ENCODE measurements at regions not wholly inside any gene's neighbourhood (a gene's known extent, or its start where the extent isn't known, plus 50 kb on each side); places are given as distances from the start of the nearest gene placed in this dataset.

DNA sequence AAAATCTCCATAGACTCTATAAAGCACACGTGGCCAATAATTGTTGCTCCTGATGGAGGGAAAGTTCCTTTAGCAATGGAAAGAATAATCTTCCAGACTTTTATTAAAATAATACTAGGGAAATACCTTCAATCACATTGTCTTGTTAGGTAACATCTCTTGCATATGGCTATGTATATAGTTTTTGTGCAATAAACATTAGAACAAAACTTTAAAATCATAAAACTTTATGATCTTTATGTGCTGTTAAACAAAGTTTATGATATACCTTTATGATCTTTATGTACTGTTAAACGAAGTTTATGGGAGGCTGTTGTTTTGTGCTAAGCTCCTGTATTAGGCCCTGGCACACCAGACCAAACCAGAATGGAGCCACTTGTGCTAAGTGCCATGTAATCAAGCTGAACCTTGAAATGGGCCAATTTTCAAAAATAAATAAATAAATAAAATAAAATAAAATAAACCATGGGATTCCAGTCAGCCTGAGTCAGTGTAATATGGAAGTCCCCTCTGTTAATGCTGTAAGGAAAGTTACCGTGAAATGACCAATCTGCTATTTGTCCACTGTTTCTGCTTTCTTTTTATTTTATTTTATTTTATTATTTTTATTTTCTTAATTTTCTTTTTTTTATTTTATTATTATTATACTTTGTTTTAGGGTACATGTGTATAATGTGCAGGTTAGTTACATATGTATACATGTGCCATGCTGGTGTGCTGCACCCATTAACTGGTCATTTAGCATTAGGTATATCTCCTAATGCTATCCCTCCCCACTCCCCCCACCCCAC, 431.3 kb downstream of the SPATA31D1 start:
- H3K27ac ChIP-seq (ENCODE audit: extremely low read depth, low read depth, low read length) = no peak overlapping the region
- H3K4me3 ChIP-seq (ENCODE audit: low read depth, low read length) = no peak overlapping the region
- no peaks in the 10 kb centered on the region for H3K36me3 ChIP-seq (ENCODE audit: control insufficient read depth in 2 of 2, insufficient read depth in 1 of 2, low read length in 2 of 2)
- TF ChIP-seq HOXD13 (CRISPR knock-in tag; IDR thresholded peaks at IDR 0.05; ENCODE audit: borderline replicate concordance) (no peak), ZNF521 (tag by site-specific recombination; IDR thresholded peaks at IDR 0.05) (no peak), KLF7 (tag by site-specific recombination; IDR thresholded peaks at IDR 0.05; ENCODE audit: borderline replicate concordance) (no peak), GLI4 (tag by site-specific recombination; IDR thresholded peaks at IDR 0.05) (no peak), MYNN (tag by site-specific recombination; IDR thresholded peaks at IDR 0.05; ENCODE audit: borderline replicate concordance) (no peak), ZNF433 (tag by site-specific recombination; IDR thresholded peaks at IDR 0.05; ENCODE audit: low read depth) (no peak), ZNF555 (tag by site-specific recombination; conservative IDR thresholded peaks at IDR 0.05) (no peak), ZNF654 (tag by site-specific recombination; IDR thresholded peaks at IDR 0.05; ENCODE audit: low read depth) (no peak), ZNF23 (tag by site-specific recombination; IDR thresholded peaks at IDR 0.05; ENCODE audit: borderline replicate concordance) (no peak), ZNF830 (tag by site-specific recombination; IDR thresholded peaks at IDR 0.05; ENCODE audit: low read depth) (no peak)
- TF ChIP-seq, protein P1, sequence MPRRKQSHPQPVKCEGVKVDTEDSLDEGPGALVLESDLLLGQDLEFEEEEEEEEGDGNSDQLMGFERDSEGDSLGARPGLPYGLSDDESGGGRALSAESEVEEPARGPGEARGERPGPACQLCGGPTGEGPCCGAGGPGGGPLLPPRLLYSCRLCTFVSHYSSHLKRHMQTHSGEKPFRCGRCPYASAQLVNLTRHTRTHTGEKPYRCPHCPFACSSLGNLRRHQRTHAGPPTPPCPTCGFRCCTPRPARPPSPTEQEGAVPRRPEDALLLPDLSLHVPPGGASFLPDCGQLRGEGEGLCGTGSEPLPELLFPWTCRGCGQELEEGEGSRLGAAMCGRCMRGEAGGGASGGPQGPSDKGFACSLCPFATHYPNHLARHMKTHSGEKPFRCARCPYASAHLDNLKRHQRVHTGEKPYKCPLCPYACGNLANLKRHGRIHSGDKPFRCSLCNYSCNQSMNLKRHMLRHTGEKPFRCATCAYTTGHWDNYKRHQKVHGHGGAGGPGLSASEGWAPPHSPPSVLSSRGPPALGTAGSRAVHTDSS (tag by site-specific recombination; IDR thresholded peaks at IDR 0.05) = no peak
- TF ChIP-seq, protein P2, sequence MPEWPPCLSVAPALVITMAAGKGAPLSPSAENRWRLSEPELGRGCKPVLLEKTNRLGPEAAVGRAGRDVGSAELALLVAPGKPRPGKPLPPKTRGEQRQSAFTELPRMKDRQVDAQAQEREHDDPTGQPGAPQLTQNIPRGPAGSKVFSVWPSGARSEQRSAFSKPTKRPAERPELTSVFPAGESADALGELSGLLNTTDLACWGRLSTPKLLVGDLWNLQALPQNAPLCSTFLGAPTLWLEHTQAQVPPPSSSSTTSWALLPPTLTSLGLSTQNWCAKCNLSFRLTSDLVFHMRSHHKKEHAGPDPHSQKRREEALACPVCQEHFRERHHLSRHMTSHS (tag by site-specific recombination; IDR thresholded peaks at IDR 0.05) = no peak
- TF ChIP-seq, protein P3, sequence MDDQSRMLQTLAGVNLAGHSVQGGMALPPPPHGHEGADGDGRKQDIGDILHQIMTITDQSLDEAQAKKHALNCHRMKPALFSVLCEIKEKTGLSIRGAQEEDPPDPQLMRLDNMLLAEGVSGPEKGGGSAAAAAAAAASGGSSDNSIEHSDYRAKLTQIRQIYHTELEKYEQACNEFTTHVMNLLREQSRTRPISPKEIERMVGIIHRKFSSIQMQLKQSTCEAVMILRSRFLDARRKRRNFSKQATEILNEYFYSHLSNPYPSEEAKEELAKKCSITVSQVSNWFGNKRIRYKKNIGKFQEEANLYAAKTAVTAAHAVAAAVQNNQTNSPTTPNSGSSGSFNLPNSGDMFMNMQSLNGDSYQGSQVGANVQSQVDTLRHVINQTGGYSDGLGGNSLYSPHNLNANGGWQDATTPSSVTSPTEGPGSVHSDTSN (CRISPR knock-in tag; IDR thresholded peaks at IDR 0.05) = no peak
- TF ChIP-seq, protein P4, sequence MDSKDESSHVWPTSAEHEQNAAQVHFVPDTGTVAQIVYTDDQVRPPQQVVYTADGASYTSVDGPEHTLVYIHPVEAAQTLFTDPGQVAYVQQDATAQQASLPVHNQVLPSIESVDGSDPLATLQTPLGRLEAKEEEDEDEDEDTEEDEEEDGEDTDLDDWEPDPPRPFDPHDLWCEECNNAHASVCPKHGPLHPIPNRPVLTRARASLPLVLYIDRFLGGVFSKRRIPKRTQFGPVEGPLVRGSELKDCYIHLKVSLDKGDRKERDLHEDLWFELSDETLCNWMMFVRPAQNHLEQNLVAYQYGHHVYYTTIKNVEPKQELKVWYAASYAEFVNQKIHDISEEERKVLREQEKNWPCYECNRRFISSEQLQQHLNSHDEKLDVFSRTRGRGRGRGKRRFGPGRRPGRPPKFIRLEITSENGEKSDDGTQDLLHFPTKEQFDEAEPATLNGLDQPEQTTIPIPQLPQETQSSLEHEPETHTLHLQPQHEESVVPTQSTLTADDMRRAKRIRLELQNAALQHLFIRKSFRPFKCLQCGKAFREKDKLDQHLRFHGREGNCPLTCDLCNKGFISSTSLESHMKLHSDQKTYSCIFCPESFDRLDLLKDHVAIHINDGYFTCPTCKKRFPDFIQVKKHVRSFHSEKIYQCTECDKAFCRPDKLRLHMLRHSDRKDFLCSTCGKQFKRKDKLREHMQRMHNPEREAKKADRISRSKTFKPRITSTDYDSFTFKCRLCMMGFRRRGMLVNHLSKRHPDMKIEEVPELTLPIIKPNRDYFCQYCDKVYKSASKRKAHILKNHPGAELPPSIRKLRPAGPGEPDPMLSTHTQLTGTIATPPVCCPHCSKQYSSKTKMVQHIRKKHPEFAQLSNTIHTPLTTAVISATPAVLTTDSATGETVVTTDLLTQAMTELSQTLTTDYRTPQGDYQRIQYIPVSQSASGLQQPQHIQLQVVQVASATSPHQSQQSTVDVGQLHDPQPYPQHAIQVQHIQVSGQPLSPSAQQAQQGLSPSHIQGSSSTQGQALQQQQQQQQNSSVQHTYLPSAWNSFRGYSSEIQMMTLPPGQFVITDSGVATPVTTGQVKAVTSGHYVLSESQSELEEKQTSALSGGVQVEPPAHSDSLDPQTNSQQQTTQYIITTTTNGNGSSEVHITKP (tag by site-specific recombination; IDR thresholded peaks at IDR 0.05) = no peak
- TF ChIP-seq, protein P5, sequence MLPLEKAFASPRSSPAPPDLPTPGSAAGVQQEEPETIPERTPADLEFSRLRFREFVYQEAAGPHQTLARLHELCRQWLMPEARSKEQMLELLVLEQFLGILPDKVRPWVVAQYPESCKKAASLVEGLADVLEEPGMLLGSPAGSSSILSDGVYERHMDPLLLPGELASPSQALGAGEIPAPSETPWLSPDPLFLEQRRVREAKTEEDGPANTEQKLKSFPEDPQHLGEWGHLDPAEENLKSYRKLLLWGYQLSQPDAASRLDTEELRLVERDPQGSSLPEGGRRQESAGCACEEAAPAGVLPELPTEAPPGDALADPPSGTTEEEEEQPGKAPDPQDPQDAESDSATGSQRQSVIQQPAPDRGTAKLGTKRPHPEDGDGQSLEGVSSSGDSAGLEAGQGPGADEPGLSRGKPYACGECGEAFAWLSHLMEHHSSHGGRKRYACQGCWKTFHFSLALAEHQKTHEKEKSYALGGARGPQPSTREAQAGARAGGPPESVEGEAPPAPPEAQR (tag by site-specific recombination; IDR thresholded peaks at IDR 0.05) = no peak
- TF ChIP-seq, protein P6, sequence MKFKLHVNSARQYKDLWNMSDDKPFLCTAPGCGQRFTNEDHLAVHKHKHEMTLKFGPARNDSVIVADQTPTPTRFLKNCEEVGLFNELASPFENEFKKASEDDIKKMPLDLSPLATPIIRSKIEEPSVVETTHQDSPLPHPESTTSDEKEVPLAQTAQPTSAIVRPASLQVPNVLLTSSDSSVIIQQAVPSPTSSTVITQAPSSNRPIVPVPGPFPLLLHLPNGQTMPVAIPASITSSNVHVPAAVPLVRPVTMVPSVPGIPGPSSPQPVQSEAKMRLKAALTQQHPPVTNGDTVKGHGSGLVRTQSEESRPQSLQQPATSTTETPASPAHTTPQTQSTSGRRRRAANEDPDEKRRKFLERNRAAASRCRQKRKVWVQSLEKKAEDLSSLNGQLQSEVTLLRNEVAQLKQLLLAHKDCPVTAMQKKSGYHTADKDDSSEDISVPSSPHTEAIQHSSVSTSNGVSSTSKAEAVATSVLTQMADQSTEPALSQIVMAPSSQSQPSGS (tag by site-specific recombination; IDR thresholded peaks at IDR 0.05; ENCODE audit: low read depth) = no peak
- TF ChIP-seq, protein P7, sequence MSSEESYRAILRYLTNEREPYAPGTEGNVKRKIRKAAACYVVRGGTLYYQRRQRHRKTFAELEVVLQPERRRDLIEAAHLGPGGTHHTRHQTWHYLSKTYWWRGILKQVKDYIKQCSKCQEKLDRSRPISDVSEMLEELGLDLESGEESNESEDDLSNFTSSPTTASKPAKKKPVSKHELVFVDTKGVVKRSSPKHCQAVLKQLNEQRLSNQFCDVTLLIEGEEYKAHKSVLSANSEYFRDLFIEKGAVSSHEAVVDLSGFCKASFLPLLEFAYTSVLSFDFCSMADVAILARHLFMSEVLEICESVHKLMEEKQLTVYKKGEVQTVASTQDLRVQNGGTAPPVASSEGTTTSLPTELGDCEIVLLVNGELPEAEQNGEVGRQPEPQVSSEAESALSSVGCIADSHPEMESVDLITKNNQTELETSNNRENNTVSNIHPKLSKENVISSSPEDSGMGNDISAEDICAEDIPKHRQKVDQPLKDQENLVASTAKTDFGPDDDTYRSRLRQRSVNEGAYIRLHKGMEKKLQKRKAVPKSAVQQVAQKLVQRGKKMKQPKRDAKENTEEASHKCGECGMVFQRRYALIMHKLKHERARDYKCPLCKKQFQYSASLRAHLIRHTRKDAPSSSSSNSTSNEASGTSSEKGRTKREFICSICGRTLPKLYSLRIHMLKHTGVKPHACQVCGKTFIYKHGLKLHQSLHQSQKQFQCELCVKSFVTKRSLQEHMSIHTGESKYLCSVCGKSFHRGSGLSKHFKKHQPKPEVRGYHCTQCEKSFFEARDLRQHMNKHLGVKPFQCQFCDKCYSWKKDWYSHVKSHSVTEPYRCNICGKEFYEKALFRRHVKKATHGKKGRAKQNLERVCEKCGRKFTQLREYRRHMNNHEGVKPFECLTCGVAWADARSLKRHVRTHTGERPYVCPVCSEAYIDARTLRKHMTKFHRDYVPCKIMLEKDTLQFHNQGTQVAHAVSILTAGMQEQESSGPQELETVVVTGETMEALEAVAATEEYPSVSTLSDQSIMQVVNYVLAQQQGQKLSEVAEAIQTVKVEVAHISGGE (tag by site-specific recombination; conservative IDR thresholded peaks at IDR 0.05; ENCODE audit: low read depth) = no peak
- TF ChIP-seq, protein P8, sequence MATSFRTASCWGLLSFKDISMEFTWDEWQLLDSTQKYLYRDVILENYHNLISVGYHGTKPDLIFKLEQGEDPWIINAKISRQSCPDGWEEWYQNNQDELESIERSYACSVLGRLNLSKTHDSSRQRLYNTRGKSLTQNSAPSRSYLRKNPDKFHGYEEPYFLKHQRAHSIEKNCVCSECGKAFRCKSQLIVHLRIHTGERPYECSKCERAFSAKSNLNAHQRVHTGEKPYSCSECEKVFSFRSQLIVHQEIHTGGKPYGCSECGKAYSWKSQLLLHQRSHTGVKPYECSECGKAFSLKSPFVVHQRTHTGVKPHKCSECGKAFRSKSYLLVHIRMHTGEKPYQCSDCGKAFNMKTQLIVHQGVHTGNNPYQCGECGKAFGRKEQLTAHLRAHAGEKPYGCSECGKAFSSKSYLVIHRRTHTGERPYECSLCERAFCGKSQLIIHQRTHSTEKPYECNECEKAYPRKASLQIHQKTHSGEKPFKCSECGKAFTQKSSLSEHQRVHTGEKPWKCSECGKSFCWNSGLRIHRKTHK (tag by site-specific recombination; IDR thresholded peaks at IDR 0.05) = no peak
- ChIA-PET POLR2A (no interaction called here), CTCF (no interaction called here)
- H3K9me3 ChIP-seq (ENCODE audit: control insufficient read depth, insufficient read depth, low read depth, low read length) = no peaks in the 10 kb centered on the region
- no peaks in the 10 kb centered on the region for H3K4me1 ChIP-seq (ENCODE audit: control insufficient read depth, insufficient read depth, low read length)
